Right kidney (tissue), 1 donor: ENCODE measurements at regions not wholly inside any gene's neighbourhood (a gene's known extent, or its start where the extent isn't known, plus 50 kb on each side); places are given as distances from the start of the nearest gene placed in this dataset.

ENCODE experiments used
- DNase-seq: peaks from one replicate; pipeline ENCODE4 v3.0.0-alpha.2; 2016

- no peak for DNase-seq
Observed at GRCh38 chr1:229190057-229190575, 80.8 kb upstream of the RAB4A start.

- no peak for DNase-seq
Observed at GRCh38 chr1:229191066-229191674, 79.7 kb upstream of the RAB4A start.

GRCh38 chr1:229192031-229192430 is 78.9 kb upstream of the RAB4A start:
- DNase-seq: no peak

- no peak for DNase-seq
Observed at GRCh38 chr1:229192853-229193252, 78.1 kb upstream of the RAB4A start.

- no peak for DNase-seq
Observed at GRCh38 chr1:229194096-229194495, 76.8 kb upstream of the RAB4A start.

- DNase-seq: no peak
Observed at GRCh38 chr1:229195246-229195645, 75.7 kb upstream of the RAB4A start.

- DNase-seq: no peak
Observed at GRCh38 chr1:229196404-229197264, 74.3 kb upstream of the RAB4A start.

- no peak for DNase-seq
Observed at GRCh38 chr1:229197265-229197585, 73.7 kb upstream of the RAB4A start.

- peak; percentile 60 for DNase-seq
Observed at GRCh38 chr1:229199261-229200243, 71.4 kb upstream of the RAB4A start.

GRCh38 chr1:229203030-229203751 is 67.7 kb upstream of the RAB4A start:
- no peak for DNase-seq

GRCh38 chr1:229203991-229204632 is 66.8 kb upstream of the RAB4A start:
- no peak for DNase-seq

- DNase-seq: no peak
Observed at GRCh38 chr1:229204921-229205777, 65.8 kb upstream of the RAB4A start.

GRCh38 chr1:229205854-229206253 is 65.1 kb upstream of the RAB4A start:
- no peak for DNase-seq

GRCh38 chr1:229207916-229208315 is 63.0 kb upstream of the RAB4A start:
- DNase-seq: no peak

- no peak for DNase-seq
Observed at GRCh38 chr1:229208481-229208880, 62.4 kb upstream of the RAB4A start.

GRCh38 chr1:229209386-229209785 is 61.5 kb upstream of the RAB4A start:
- no peak for DNase-seq

- DNase-seq: no peak
Observed at GRCh38 chr1:229209816-229210215, 61.1 kb upstream of the RAB4A start.

GRCh38 chr1:229210844-229211243 is 60.1 kb upstream of the RAB4A start:
- no peak for DNase-seq

- DNase-seq: no peak
Observed at GRCh38 chr1:229213797-229214196, 57.1 kb upstream of the RAB4A start.

GRCh38 chr1:229217716-229218115 is 53.2 kb upstream of the RAB4A start:
- DNase-seq: no peak
